ENCODE measurements at regions not wholly inside any gene's neighbourhood (a gene's known extent, or its start where the extent isn't known, plus 50 kb on each side); places are given as distances from the start of the nearest gene placed in this dataset.
"Not testable (repeated sequence)": the region's sequence is repeated elsewhere in the genome, so short reads cannot be mapped to it uniquely, and the experiment has no call there.

- 100% methylated on average over 1 of the region's 7 CpGs for whole genome bisulfite sequencing (ENCODE audit: insufficient coverage)
- H3K4me1 ChIP-seq (ENCODE audit: control insufficient read depth, insufficient read depth, low read length) = no peaks in the 10 kb centered on the region
- no peak for DNase-seq (ENCODE audit: low read depth in 4 of 6, low spot score in 6 of 6)
- H3K4me3 ChIP-seq (ENCODE audit: low read depth, low read length) = no peak overlapping the region
- H3K27ac ChIP-seq (ENCODE audit: low read depth, low read length) = no peak overlapping the region
- no peaks in the 10 kb centered on the region for H3K27me3 ChIP-seq (ENCODE audit: control insufficient read depth, insufficient read depth, low read length)
- peaks cover 5% of the 10 kb centered on the region for H3K36me3 ChIP-seq (ENCODE audit: control insufficient read depth, insufficient read depth, low read length)
- no peaks in the 10 kb centered on the region for H3K9me3 ChIP-seq (ENCODE audit: control insufficient read depth, insufficient read depth, low read length)
These were observed 183.6 kb downstream of the UTRN start for GRCh38 chr6:144468709-144469108.

GRCh38 chr6:144469144-144469575 lies 184.0 kb downstream of the UTRN start:
- DNase-seq (ENCODE audit: low read depth in 4 of 6, low spot score in 6 of 6) = no peak
- Histone ChIP-seq H3K4me1 (ENCODE audit: control insufficient read depth, insufficient read depth, low read length) (no peaks in the 10 kb centered on the region), H3K4me3 (ENCODE audit: low read depth, low read length) (no peak overlapping the region), H3K9me3 (ENCODE audit: control insufficient read depth, insufficient read depth, low read length) (no peaks in the 10 kb centered on the region), H3K36me3 (ENCODE audit: control insufficient read depth, insufficient read depth, low read length) (peaks cover 5% of the 10 kb centered on the region), H3K27ac (ENCODE audit: low read depth, low read length) (no peak overlapping the region), H3K27me3 (ENCODE audit: control insufficient read depth, insufficient read depth, low read length) (no peaks in the 10 kb centered on the region)
- no CpG with 5 or more reads among the region's 1 CpG for WGBS (ENCODE audit: insufficient coverage)

GRCh38 chr6:144470201-144470600 lies 185.1 kb downstream of the UTRN start:
- H3K4me1 ChIP-seq (ENCODE audit: control insufficient read depth, insufficient read depth, low read length); DNase-seq (ENCODE audit: low read depth in 4 of 6, low spot score in 6 of 6); H3K4me3 ChIP-seq (ENCODE audit: low read depth, low read length); H3K9me3 ChIP-seq (ENCODE audit: control insufficient read depth, insufficient read depth, low read length); H3K36me3 ChIP-seq (ENCODE audit: control insufficient read depth, insufficient read depth, low read length); H3K27ac ChIP-seq (ENCODE audit: low read depth, low read length); H3K27me3 ChIP-seq (ENCODE audit: control insufficient read depth, insufficient read depth, low read length): not testable (repeated sequence)
- WGBS (ENCODE audit: insufficient coverage) = 98% methylated on average over 22 of the region's 27 CpGs

GRCh38 chr6:144471986-144472385 lies 186.9 kb downstream of the UTRN start:
- H3K27me3 ChIP-seq (ENCODE audit: control insufficient read depth, insufficient read depth, low read length) = no peaks in the 10 kb centered on the region
- H3K9me3 ChIP-seq (ENCODE audit: control insufficient read depth, insufficient read depth, low read length) = no peaks in the 10 kb centered on the region
- no peaks in the 10 kb centered on the region for H3K4me1 ChIP-seq (ENCODE audit: control insufficient read depth, insufficient read depth, low read length)
- peaks cover 2% of the 10 kb centered on the region for H3K36me3 ChIP-seq (ENCODE audit: control insufficient read depth, insufficient read depth, low read length)
- no peak overlapping the region for H3K4me3 ChIP-seq (ENCODE audit: low read depth, low read length)
- no peak overlapping the region for H3K27ac ChIP-seq (ENCODE audit: low read depth, low read length)
- WGBS (ENCODE audit: insufficient coverage) = no CpG with 5 or more reads among the region's 3 CpGs
- DNase-seq (ENCODE audit: low read depth in 4 of 6, low spot score in 6 of 6) = no peak

GRCh38 chr6:144474290-144474689 lies 189.2 kb downstream of the UTRN start:
- peaks cover 2% of the 10 kb centered on the region for H3K36me3 ChIP-seq (ENCODE audit: control insufficient read depth, insufficient read depth, low read length)
- H3K9me3 ChIP-seq (ENCODE audit: control insufficient read depth, insufficient read depth, low read length) = no peaks in the 10 kb centered on the region
- H3K27me3 ChIP-seq (ENCODE audit: control insufficient read depth, insufficient read depth, low read length) = no peaks in the 10 kb centered on the region
- no peak for DNase-seq (ENCODE audit: low read depth in 4 of 6, low spot score in 6 of 6)
- H3K4me1 ChIP-seq (ENCODE audit: control insufficient read depth, insufficient read depth, low read length) = peaks cover 4% of the 10 kb centered on the region
- WGBS (ENCODE audit: insufficient coverage) = 100% methylated on average over 1 of the region's 1 CpG
- H3K27ac ChIP-seq (ENCODE audit: low read depth, low read length) = no peak overlapping the region
- H3K4me3 ChIP-seq (ENCODE audit: low read depth, low read length) = no peak overlapping the region

- H3K27ac ChIP-seq (ENCODE audit: low read depth, low read length) = no peak overlapping the region
These were observed 189.8 kb downstream of the UTRN start for GRCh38 chr6:144474904-144475303.

GRCh38 chr6:144475411-144475810 lies 190.3 kb downstream of the UTRN start:
- Histone ChIP-seq H3K27ac (ENCODE audit: low read depth, low read length) (no peak overlapping the region), H3K27me3 (ENCODE audit: control insufficient read depth, insufficient read depth, low read length) (no peaks in the 10 kb centered on the region), H3K36me3 (ENCODE audit: control insufficient read depth, insufficient read depth, low read length) (no peaks in the 10 kb centered on the region), H3K4me1 (ENCODE audit: control insufficient read depth, insufficient read depth, low read length) (peaks cover 4% of the 10 kb centered on the region), H3K9me3 (ENCODE audit: control insufficient read depth, insufficient read depth, low read length) (no peaks in the 10 kb centered on the region), H3K4me3 (ENCODE audit: low read depth, low read length) (no peak overlapping the region)
- no peak for DNase-seq (ENCODE audit: low read depth in 4 of 6, low spot score in 6 of 6)

More at GRCh38 chr6:144474904-144475303, 189.8 kb downstream of the UTRN start:
- no peaks in the 10 kb centered on the region for H3K9me3 ChIP-seq (ENCODE audit: control insufficient read depth, insufficient read depth, low read length)
- peaks cover 2% of the 10 kb centered on the region for H3K36me3 ChIP-seq (ENCODE audit: control insufficient read depth, insufficient read depth, low read length)
- no peaks in the 10 kb centered on the region for H3K27me3 ChIP-seq (ENCODE audit: control insufficient read depth, insufficient read depth, low read length)
- no peak for DNase-seq (ENCODE audit: low read depth in 4 of 6, low spot score in 6 of 6)
- peaks cover 4% of the 10 kb centered on the region for H3K4me1 ChIP-seq (ENCODE audit: control insufficient read depth, insufficient read depth, low read length)
- H3K4me3 ChIP-seq (ENCODE audit: low read depth, low read length) = no peak overlapping the region

GRCh38 chr6:144476286-144476685 lies 191.2 kb downstream of the UTRN start:
- peaks cover 4% of the 10 kb centered on the region for H3K4me1 ChIP-seq (ENCODE audit: control insufficient read depth, insufficient read depth, low read length)
- H3K27ac ChIP-seq (ENCODE audit: low read depth, low read length) = no peak overlapping the region
- H3K36me3 ChIP-seq (ENCODE audit: control insufficient read depth, insufficient read depth, low read length) = no peaks in the 10 kb centered on the region
- WGBS (ENCODE audit: insufficient coverage) = 93% methylated on average over 3 of the region's 3 CpGs
- H3K9me3 ChIP-seq (ENCODE audit: control insufficient read depth, insufficient read depth, low read length) = no peaks in the 10 kb centered on the region
- H3K27me3 ChIP-seq (ENCODE audit: control insufficient read depth, insufficient read depth, low read length) = no peaks in the 10 kb centered on the region
- no peak overlapping the region for H3K4me3 ChIP-seq (ENCODE audit: low read depth, low read length)
- DNase-seq (ENCODE audit: low read depth in 4 of 6, low spot score in 6 of 6) = no peak

- Histone ChIP-seq H3K9me3 (ENCODE audit: control insufficient read depth, insufficient read depth, low read length) (no peaks in the 10 kb centered on the region), H3K27ac (ENCODE audit: low read depth, low read length) (no peak overlapping the region), H3K4me1 (ENCODE audit: control insufficient read depth, insufficient read depth, low read length) (peaks cover 4% of the 10 kb centered on the region), H3K4me3 (ENCODE audit: low read depth, low read length) (no peak overlapping the region), H3K27me3 (ENCODE audit: control insufficient read depth, insufficient read depth, low read length) (no peaks in the 10 kb centered on the region), H3K36me3 (ENCODE audit: control insufficient read depth, insufficient read depth, low read length) (no peaks in the 10 kb centered on the region)
- DNase-seq (ENCODE audit: low read depth in 4 of 6, low spot score in 6 of 6) = no peak
- no CpG with 5 or more reads among the region's 1 CpG for WGBS (ENCODE audit: insufficient coverage)
These were observed 192.3 kb downstream of the UTRN start for GRCh38 chr6:144477396-144477795.

GRCh38 chr6:144477856-144478255 lies 192.7 kb downstream of the UTRN start:
- no peaks in the 10 kb centered on the region for H3K9me3 ChIP-seq (ENCODE audit: control insufficient read depth, insufficient read depth, low read length)
- H3K27ac ChIP-seq (ENCODE audit: low read depth, low read length) = no peak overlapping the region
- DNase-seq (ENCODE audit: low read depth in 4 of 6, low spot score in 6 of 6) = no peak
- H3K36me3 ChIP-seq (ENCODE audit: control insufficient read depth, insufficient read depth, low read length) = no peaks in the 10 kb centered on the region
- peaks cover 4% of the 10 kb centered on the region for H3K4me1 ChIP-seq (ENCODE audit: control insufficient read depth, insufficient read depth, low read length)
- no peaks in the 10 kb centered on the region for H3K27me3 ChIP-seq (ENCODE audit: control insufficient read depth, insufficient read depth, low read length)
- H3K4me3 ChIP-seq (ENCODE audit: low read depth, low read length) = no peak overlapping the region
